ENCODE measurements at regions not wholly inside any gene's neighbourhood (a gene's known extent, or its start where the extent isn't known, plus 50 kb on each side); places are given as distances from the start of the nearest gene placed in this dataset.

GRCh38 chrX:128691872-128692271 is 639.7 kb upstream of the ACTRT1 start:
- no peak overlapping the region for H3K27ac ChIP-seq (ENCODE audit: insufficient read length, low read depth, low read length)
- no peaks in the 10 kb centered on the region for H3K9me3 ChIP-seq (ENCODE audit: control insufficient read depth, low read depth, low read length)
- H3K27me3 Mint-ChIP-seq (ENCODE audit: low read depth), result no peaks in the 10 kb centered on the region
- H3K23ac ChIP-seq (ENCODE audit: insufficient read length, low read depth, low read length), result no peak overlapping the region
- no peak overlapping the region for H3K27ac Mint-ChIP-seq
- H3K4me1 Mint-ChIP-seq, result no peaks in the 10 kb centered on the region
- no peak overlapping the region for H4K91ac ChIP-seq (ENCODE audit: insufficient read length, low read depth, low read length)
- no peaks in the 10 kb centered on the region for H3K27me3 ChIP-seq (ENCODE audit: insufficient read depth, low read length)
- no peaks in the 10 kb centered on the region for H3K79me2 ChIP-seq (ENCODE audit: insufficient read depth, low read length)
- no peak overlapping the region for H2BK12ac ChIP-seq (ENCODE audit: insufficient read length, low read depth, low read length)
- H3K14ac ChIP-seq (ENCODE audit: insufficient read depth, low read length), result no peak overlapping the region
- H2BK120ac ChIP-seq (ENCODE audit: low read depth, low read length, poor library complexity, severe bottlenecking), result no peak overlapping the region
- H4K5ac ChIP-seq (ENCODE audit: insufficient read length, low read depth, low read length), result no peak overlapping the region
- H3K18ac ChIP-seq (ENCODE audit: insufficient read length, low read depth, low read length), result no peak overlapping the region
- no peak for TF ChIP-seq CTCF (conservative IDR thresholded peaks at IDR 0.05)
- no peak overlapping the region for H3K4ac ChIP-seq (ENCODE audit: low read depth, low read length)
- H3K36me3 Mint-ChIP-seq (ENCODE audit: insufficient read depth in 1 of 3, low read depth in 3 of 3), result no peaks in the 10 kb centered on the region; a peak in 1 of 7 replicates
- H3K9ac ChIP-seq (ENCODE audit: extremely low read depth, insufficient read length, low read length), result no peak overlapping the region
- WGBS (ENCODE audit: extremely low coverage, insufficient read length, low lambda C conversion rate), result no CpG with 5 or more reads among the region's 6 CpGs
- no peak overlapping the region for H4K8ac ChIP-seq (replicated peaks; ENCODE audit: insufficient read length, low read depth, low read length)
- peaks cover 10 to 49% of the 10 kb centered on the region in 2 experiments for H3K9me3 Mint-ChIP-seq
- no peak overlapping the region for H2BK5ac ChIP-seq (ENCODE audit: insufficient read length, low read length)
- no peaks in the 10 kb centered on the region for H3K23me2 ChIP-seq (ENCODE audit: insufficient read length, low read depth, low read length, poor library complexity, severe bottlenecking)
- no peaks in the 10 kb centered on the region for H3K79me1 ChIP-seq (ENCODE audit: insufficient read depth, low read depth, low read length, poor library complexity, severe bottlenecking)
- H3T11ph ChIP-seq (ENCODE audit: low read length), result no peak overlapping the region
- no peak overlapping the region for H2AFZ ChIP-seq (ENCODE audit: low read length)
- no peak overlapping the region for H2AK5ac ChIP-seq (ENCODE audit: insufficient read length, low read length)
- H2BK20ac ChIP-seq (ENCODE audit: low read depth, low read length, poor library complexity, severe bottlenecking), result no peak overlapping the region
- H2BK15ac ChIP-seq (ENCODE audit: low read depth, low read length), result no peak overlapping the region
- no peak overlapping the region for H3K4me3 Mint-ChIP-seq
- no peak overlapping the region for H3K4me2 ChIP-seq (ENCODE audit: insufficient read depth, insufficient read length, low read length)
- no peak for DNase-seq
- no peaks in the 10 kb centered on the region for H4K20me1 ChIP-seq (ENCODE audit: control insufficient read depth, insufficient read depth, insufficient read length)
- H3K56ac ChIP-seq (ENCODE audit: insufficient read length, low read depth, low read length), result no peak overlapping the region
- no peaks in the 10 kb centered on the region for H3K4me1 ChIP-seq (ENCODE audit: insufficient read depth, low read length)

All from H9 (cell line).